ENCODE measurements at regions not wholly inside any gene's neighbourhood (a gene's known extent, or its start where the extent isn't known, plus 50 kb on each side); places are given as distances from the start of the nearest gene placed in this dataset.

GRCh38 chr13:63156816-63157215, 1741.2 kb upstream of the PCDH20 start:
- DNase-seq (ENCODE audit: insufficient read length, low spot score) = no peak

GRCh38 chr13:63149375-63149774, 1733.7 kb upstream of the PCDH20 start:
- FAIRE-seq (no peak), DNase-seq (ENCODE audit: insufficient read length, low spot score) (no peak)
- no peak for TF ChIP-seq CTCF (IDR thresholded peaks at IDR 0.05; ENCODE audit: insufficient read depth, missing control alignments)

More at GRCh38 chr13:63156816-63157215, 1741.2 kb upstream of the PCDH20 start:
- TF ChIP-seq CTCF (IDR thresholded peaks at IDR 0.05; ENCODE audit: insufficient read depth, missing control alignments) = no peak
- FAIRE-seq = no peak

GRCh38 chr13:63139277-63139676, 1723.6 kb upstream of the PCDH20 start:
- FAIRE-seq (no peak), DNase-seq (ENCODE audit: insufficient read length, low spot score) (no peak)
- no peak for TF ChIP-seq CTCF (IDR thresholded peaks at IDR 0.05; ENCODE audit: insufficient read depth, missing control alignments)

- no peak for FAIRE-seq
- TF ChIP-seq CTCF (IDR thresholded peaks at IDR 0.05; ENCODE audit: insufficient read depth, missing control alignments) = no peak
- no peak for DNase-seq (ENCODE audit: insufficient read length, low spot score)
Observed at GRCh38 chr13:63129995-63130394, 1714.3 kb upstream of the PCDH20 start.

- DNase-seq (ENCODE audit: insufficient read length, low spot score) = no peak
- TF ChIP-seq CTCF (IDR thresholded peaks at IDR 0.05; ENCODE audit: insufficient read depth, missing control alignments) = no peak
- no peak for FAIRE-seq
Observed at GRCh38 chr13:63128716-63129115, 1713.1 kb upstream of the PCDH20 start.

- FAIRE-seq (peak; percentile 38), DNase-seq (ENCODE audit: insufficient read length, low spot score) (no peak)
- TF ChIP-seq CTCF (IDR thresholded peaks at IDR 0.05; ENCODE audit: insufficient read depth, missing control alignments) = peak; percentile 58
Observed at GRCh38 chr13:63124863-63125262, 1709.2 kb upstream of the PCDH20 start.

GRCh38 chr13:63120883-63121282, 1705.2 kb upstream of the PCDH20 start:
- DNase-seq (ENCODE audit: insufficient read length, low spot score) = no peak
- FAIRE-seq = no peak
- no peak for TF ChIP-seq CTCF (IDR thresholded peaks at IDR 0.05; ENCODE audit: insufficient read depth, missing control alignments)
